C4-2B (cell line): ENCODE measurements at regions not wholly inside any gene's neighbourhood (a gene's known extent, or its start where the extent isn't known, plus 50 kb on each side); places are given as distances from the start of the nearest gene placed in this dataset.

Experiments
- ZFX ChIP-seq: fragments of 450-650 bp; IDR thresholded peaks from 2 replicates; pipeline ENCODE4 v1.6.1; 2017
- TF ChIP-seq, protein P1 (sequence below): fragments of 450-650 bp; conservative IDR thresholded peaks from 2 replicates; pipeline ENCODE4 v1.5.1; 2017; ENCODE audit warnings: mild to moderate bottlenecking

GRCh38 chr3:72080800-72081199, 295.9 kb upstream of the PROK2 start:
- TF ChIP-seq, protein P1, sequence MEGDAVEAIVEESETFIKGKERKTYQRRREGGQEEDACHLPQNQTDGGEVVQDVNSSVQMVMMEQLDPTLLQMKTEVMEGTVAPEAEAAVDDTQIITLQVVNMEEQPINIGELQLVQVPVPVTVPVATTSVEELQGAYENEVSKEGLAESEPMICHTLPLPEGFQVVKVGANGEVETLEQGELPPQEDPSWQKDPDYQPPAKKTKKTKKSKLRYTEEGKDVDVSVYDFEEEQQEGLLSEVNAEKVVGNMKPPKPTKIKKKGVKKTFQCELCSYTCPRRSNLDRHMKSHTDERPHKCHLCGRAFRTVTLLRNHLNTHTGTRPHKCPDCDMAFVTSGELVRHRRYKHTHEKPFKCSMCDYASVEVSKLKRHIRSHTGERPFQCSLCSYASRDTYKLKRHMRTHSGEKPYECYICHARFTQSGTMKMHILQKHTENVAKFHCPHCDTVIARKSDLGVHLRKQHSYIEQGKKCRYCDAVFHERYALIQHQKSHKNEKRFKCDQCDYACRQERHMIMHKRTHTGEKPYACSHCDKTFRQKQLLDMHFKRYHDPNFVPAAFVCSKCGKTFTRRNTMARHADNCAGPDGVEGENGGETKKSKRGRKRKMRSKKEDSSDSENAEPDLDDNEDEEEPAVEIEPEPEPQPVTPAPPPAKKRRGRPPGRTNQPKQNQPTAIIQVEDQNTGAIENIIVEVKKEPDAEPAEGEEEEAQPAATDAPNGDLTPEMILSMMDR, result no peak
- no peak for TF ChIP-seq ZFX
